ENCODE measurements at regions not wholly inside any gene's neighbourhood (a gene's known extent, or its start where the extent isn't known, plus 50 kb on each side); places are given as distances from the start of the nearest gene placed in this dataset.

GRCh38 chr17:22233382-22233781 is 541.1 kb downstream of the KCNJ18 start:
- TF ChIP-seq EP300 (IDR thresholded peaks at IDR 0.05; ENCODE audit: low read depth), result no peak
- no peak for TF ChIP-seq POLR2A (IDR thresholded peaks at IDR 0.05)
- no peak for TF ChIP-seq CTCF (IDR thresholded peaks at IDR 0.05)
